Astrocyte of the spinal cord (primary cell): ENCODE measurements at regions not wholly inside any gene's neighbourhood (a gene's known extent, or its start where the extent isn't known, plus 50 kb on each side); places are given as distances from the start of the nearest gene placed in this dataset.

ENCODE experiments used
- DNase-seq: peaks from one replicate; pipeline ENCODE4 v3.0.0; 2011; ENCODE audit warnings: low read depth, low spot score
- H3K4me3 ChIP-seq: 2 replicates; pipeline ENCODE4 v1.5.1; 2011; ENCODE audit warnings: low read depth, mild to moderate bottlenecking, low read length, moderate library complexity
- in situ Hi-C: cut with HindIII; loops from 2 replicates; pipeline ENCODE4 v1.10.0; 2017; ENCODE audit warnings: low sequenced_read_pairs
- TF ChIP-seq, protein P1 (sequence below): IDR thresholded peaks from 2 replicates; pipeline ENCODE4 v1.5.1; 2012; ENCODE audit warnings: low read depth, mild to moderate bottlenecking, low read length, inconsistent platforms

DNA sequence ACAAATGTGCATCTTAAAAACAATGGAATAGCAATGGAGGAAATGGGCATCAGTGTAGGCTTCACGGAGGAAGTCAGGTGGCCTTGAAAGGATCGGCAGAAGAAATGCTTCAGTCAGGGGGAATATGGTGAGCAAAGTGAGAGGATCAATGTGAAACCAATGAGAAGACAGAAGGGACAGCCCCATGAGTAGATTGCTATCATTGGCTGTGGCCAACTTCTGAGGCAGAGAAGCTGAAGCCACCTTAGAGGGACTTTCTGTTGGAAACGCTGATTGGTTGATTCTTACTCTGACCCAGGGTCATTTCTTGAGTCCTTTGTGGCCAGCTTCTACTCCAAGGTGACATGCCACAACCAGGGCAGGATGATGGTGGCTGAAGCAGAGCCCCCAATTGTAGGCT lies 130.7 kb upstream of the ZNF648 start:
- in situ Hi-C loops: no loop called here

GRCh38 chr1:182191381-182192115 lies 130.0 kb upstream of the ZNF648 start:
- TF ChIP-seq, protein P1, sequence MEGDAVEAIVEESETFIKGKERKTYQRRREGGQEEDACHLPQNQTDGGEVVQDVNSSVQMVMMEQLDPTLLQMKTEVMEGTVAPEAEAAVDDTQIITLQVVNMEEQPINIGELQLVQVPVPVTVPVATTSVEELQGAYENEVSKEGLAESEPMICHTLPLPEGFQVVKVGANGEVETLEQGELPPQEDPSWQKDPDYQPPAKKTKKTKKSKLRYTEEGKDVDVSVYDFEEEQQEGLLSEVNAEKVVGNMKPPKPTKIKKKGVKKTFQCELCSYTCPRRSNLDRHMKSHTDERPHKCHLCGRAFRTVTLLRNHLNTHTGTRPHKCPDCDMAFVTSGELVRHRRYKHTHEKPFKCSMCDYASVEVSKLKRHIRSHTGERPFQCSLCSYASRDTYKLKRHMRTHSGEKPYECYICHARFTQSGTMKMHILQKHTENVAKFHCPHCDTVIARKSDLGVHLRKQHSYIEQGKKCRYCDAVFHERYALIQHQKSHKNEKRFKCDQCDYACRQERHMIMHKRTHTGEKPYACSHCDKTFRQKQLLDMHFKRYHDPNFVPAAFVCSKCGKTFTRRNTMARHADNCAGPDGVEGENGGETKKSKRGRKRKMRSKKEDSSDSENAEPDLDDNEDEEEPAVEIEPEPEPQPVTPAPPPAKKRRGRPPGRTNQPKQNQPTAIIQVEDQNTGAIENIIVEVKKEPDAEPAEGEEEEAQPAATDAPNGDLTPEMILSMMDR: no peak
- DNase-seq: no peak
- H3K4me3 ChIP-seq: no peak overlapping the region
- in situ Hi-C loops: no loop called here

More for the DNA sequence above, 130.7 kb upstream of the ZNF648 start:
- TF ChIP-seq, protein P1: no peak
- no peak for DNase-seq
- H3K4me3 ChIP-seq: no peak overlapping the region

DNA sequence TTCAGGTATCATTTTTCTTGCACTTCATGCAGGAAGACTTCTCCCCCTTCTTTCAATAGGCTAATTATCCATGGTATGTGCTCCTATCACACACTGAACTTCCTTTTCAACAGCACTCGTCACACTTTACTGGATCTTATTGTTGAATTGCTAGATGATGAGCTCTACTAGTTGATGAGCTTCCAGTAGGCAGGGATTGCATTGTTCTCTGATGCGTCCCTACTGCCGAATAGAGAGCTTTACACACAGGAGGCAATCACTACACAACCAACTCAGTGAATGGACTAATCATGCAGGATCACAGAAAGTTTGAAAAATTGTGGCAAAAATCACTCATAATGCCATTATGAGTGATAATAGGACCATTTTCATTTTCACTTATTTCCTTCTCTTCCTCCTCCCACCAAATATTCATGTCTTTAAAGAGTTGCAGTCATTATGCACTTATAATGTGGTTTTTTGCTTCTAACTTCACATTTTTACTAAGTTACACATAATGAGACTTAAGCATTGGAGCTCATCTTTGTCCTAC lies 128.1 kb upstream of the ZNF648 start:
- H3K4me3 ChIP-seq: no peak overlapping the region
- peak; percentile 33 for DNase-seq
- in situ Hi-C loops: no loop called here
- TF ChIP-seq, protein P1: no peak

DNA sequence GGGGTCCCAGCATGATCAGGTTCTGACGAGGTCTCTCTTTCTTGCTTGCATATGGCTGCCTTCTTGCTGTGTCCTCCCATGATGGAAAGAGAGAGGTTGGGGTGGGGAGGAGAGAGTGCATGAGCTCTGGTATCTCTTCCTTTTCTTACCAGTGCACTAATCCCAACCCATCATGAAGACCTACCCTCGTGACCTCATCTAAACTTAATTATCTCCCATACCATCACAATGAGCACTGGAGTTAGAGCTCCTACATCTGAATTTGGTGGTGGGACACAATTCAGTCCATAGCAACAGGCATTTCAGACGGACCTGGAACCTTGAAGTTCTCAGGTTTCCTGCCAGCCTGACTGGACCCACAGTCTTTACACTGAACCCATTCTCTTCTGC lies 125.2 kb upstream of the ZNF648 start:
- no peak overlapping the region for H3K4me3 ChIP-seq
- DNase-seq: no peak
- TF ChIP-seq, protein P1: no peak
- in situ Hi-C loops: no loop called here

- DNase-seq: peak; percentile 92
- in situ Hi-C loops: no loop called here
Measured at GRCh38 chr1:182185842-182186756, 124.6 kb upstream of the ZNF648 start.

GRCh38 chr1:182185136-182185535 lies 123.6 kb upstream of the ZNF648 start:
- no peak for DNase-seq
- TF ChIP-seq, protein P1: no peak
- in situ Hi-C loops: no loop called here
- no peak overlapping the region for H3K4me3 ChIP-seq

More at GRCh38 chr1:182185842-182186756, 124.6 kb upstream of the ZNF648 start:
- no peak overlapping the region for H3K4me3 ChIP-seq
- TF ChIP-seq, protein P1: no peak
